Thoracic aorta (tissue), 2 donors: ENCODE measurements at regions not wholly inside any gene's neighbourhood (a gene's known extent, or its start where the extent isn't known, plus 50 kb on each side); places are given as distances from the start of the nearest gene placed in this dataset.

Experiments used
- ATAC-seq: fragments of 150-250 bp; one replicate; pipeline ENCODE4 v1.8.0; 2017; ENCODE audit warnings: low read depth; ENCODE audit not compliant: insufficient number of reproducible peaks, low FRiP score
- DNase-seq: peaks from one replicate; pipeline ENCODE4 v3.0.0-alpha.2; 2020; ENCODE audit warnings: low spot score
- H3K27ac ChIP-seq, 2 donors: fragments of 200-600 bp; sonication (generic); 1 replicate in 1 of 2; 2 replicates in 1 of 2; pipeline ENCODE4 v1.5.1; 2016; ENCODE audit warnings: mild to moderate bottlenecking in 2 of 2, moderate library complexity in 2 of 2
- H3K27me3 ChIP-seq: fragments of 200-600 bp; sonication (generic); replicated peaks from 2 replicates; pipeline ENCODE4 v1.6.0; 2016; ENCODE audit warnings: mild to moderate bottlenecking; ENCODE audit not compliant: insufficient read depth
- H3K36me3 ChIP-seq: fragments of 200-600 bp; sonication (generic); one replicate; pipeline ENCODE4 v1.5.1; 2016
- H3K4me1 ChIP-seq, 2 donors: fragments of 200-600 bp; sonication (generic); 1 replicate in 1 of 2; 2 replicates in 1 of 2; pipeline versions ENCODE4 v1.5.1 to v1.6.0; 2016; ENCODE audit warnings: low read depth in 2 of 2, mild to moderate bottlenecking in 1 of 2; ENCODE audit not compliant: control insufficient read depth in 1 of 2
- H3K4me3 ChIP-seq: fragments of 200-600 bp; sonication (generic); 2 replicates; pipeline ENCODE4 v1.5.1; 2016; ENCODE audit warnings: mild to moderate bottlenecking
- H3K9me3 ChIP-seq: fragments of 200-600 bp; sonication (generic); 2 replicates; pipeline ENCODE4 v1.5.1; 2016
- CTCF ChIP-seq: fragments of 200-600 bp; sonication (generic); IDR thresholded peaks from one replicate; pipeline ENCODE4 v1.5.1; 2019; ENCODE audit warnings: antibody characterized with exemption

DNA sequence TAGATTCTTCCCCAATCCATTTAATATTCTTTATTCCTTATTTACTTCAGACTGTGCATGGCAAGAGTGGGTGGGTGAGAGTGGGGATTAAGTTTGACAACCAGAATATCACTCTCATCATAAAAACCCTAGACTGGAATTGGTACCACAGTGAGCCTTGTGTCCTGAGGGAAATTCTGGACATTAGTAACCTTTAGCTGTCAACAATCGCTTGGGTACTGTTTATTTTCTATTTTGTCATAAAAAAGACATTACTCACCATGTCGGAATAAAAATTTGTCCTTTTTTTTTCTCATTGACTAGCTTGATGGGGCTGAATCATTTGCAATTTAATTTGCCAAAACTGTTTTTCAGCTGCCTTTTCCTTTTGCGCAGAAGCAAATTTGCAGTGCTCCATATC is 176.1 kb upstream of the SEMA3C start:
- H3K4me3 ChIP-seq: no peak overlapping the region
- H3K27ac ChIP-seq: no peak overlapping the region
- DNase-seq: no peak
- H3K36me3 ChIP-seq: no peaks in the 10 kb centered on the region
- H3K4me1 ChIP-seq: no peaks in the 10 kb centered on the region
- H3K27me3 ChIP-seq: no peaks in the 10 kb centered on the region
- no peak for ATAC-seq
- no peaks in the 10 kb centered on the region for H3K9me3 ChIP-seq
- TF ChIP-seq CTCF: no peak

DNA sequence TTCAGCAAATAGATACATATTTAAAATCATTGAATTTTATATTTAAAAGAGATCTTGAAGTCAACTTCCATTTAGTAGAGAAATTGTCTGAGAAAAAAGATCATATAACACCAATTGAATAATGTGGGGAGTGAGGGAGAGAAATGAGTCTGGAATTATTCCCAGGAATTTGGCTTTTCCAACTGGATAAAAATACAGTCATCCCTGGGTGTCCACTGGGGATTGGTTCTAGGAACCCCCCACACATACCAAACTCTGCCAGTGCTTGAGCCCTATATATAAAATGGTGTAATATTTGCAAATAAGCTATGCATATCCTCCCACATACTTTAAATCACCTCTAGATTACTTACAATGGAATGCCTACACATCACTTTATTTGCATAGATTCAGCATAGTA is 162.8 kb upstream of the SEMA3C start:
- no peak for DNase-seq
- H3K4me3 ChIP-seq: no peak overlapping the region
- no peaks in the 10 kb centered on the region for H3K36me3 ChIP-seq
- H3K4me1 ChIP-seq: no peaks in the 10 kb centered on the region
- no peak for ATAC-seq
- H3K27ac ChIP-seq: no peak overlapping the region
- no peaks in the 10 kb centered on the region for H3K27me3 ChIP-seq
- H3K9me3 ChIP-seq: peaks cover 3% of the 10 kb centered on the region
- TF ChIP-seq CTCF: no peak

GRCh38 chr7:81080553-81080952 is 161.7 kb upstream of the SEMA3C start:
- no peaks in the 10 kb centered on the region for H3K4me1 ChIP-seq

GRCh38 chr7:81079746-81080145 is 160.9 kb upstream of the SEMA3C start:
- no peak overlapping the region for H3K4me3 ChIP-seq
- ATAC-seq: no peak
- H3K9me3 ChIP-seq: peaks cover 3% of the 10 kb centered on the region
- H3K36me3 ChIP-seq: no peaks in the 10 kb centered on the region
- no peak for DNase-seq
- no peak overlapping the region for H3K27ac ChIP-seq
- H3K27me3 ChIP-seq: no peaks in the 10 kb centered on the region
- TF ChIP-seq CTCF: no peak
- no peaks in the 10 kb centered on the region for H3K4me1 ChIP-seq

More at GRCh38 chr7:81080553-81080952, 161.7 kb upstream of the SEMA3C start:
- no peak for ATAC-seq
- DNase-seq: no peak
- no peaks in the 10 kb centered on the region for H3K27me3 ChIP-seq
- H3K27ac ChIP-seq: no peak overlapping the region
- TF ChIP-seq CTCF: no peak
- no peaks in the 10 kb centered on the region for H3K36me3 ChIP-seq
- no peak overlapping the region for H3K4me3 ChIP-seq
- H3K9me3 ChIP-seq: peaks cover 3% of the 10 kb centered on the region

- ATAC-seq (no peak), DNase-seq (no peak)
- no peaks in the 10 kb centered on the region for H3K36me3 ChIP-seq
- H3K27ac ChIP-seq: no peak overlapping the region
- TF ChIP-seq CTCF: no peak
- H3K4me1 ChIP-seq: no peaks in the 10 kb centered on the region
- H3K4me3 ChIP-seq: no peak overlapping the region
- peaks cover 3% of the 10 kb centered on the region for H3K9me3 ChIP-seq
- H3K27me3 ChIP-seq: no peaks in the 10 kb centered on the region
These were observed 156.3 kb upstream of the SEMA3C start for GRCh38 chr7:81075150-81075549.
